HCT116 (cell line): ENCODE measurements at regions not wholly inside any gene's neighbourhood (a gene's known extent, or its start where the extent isn't known, plus 50 kb on each side); places are given as distances from the start of the nearest gene placed in this dataset.

ENCODE experiments used
- ATAC-seq: fragments of 200-7000 bp; cut with Tn5 transposase; 2 replicates; pipeline ENCODE4 v1.9.1; 2020; ENCODE audit warnings: mild to moderate bottlenecking, moderate library complexity
- BruUV-seq: library from RNA; stranded (reverse); fragments of 400-500 nt; replicated peaks from 2 replicates; lab custom pipeline; 2021; lab: Mats Ljungman, UMichigan
- CTCF ChIA-PET: fragments of 300-600 bp; sonication (Branson Sonifier 250); formaldehyde crosslinking; loops from one replicate; lab custom pipeline; 2021; ENCODE audit warnings: antibody characterized with exemption; lab: Charles Lee
- POLR2A ChIA-PET: fragments of 300-600, 350-600 bp; sonication (Branson Sonifier 250); formaldehyde crosslinking; loops from one replicate; lab custom pipeline; 2021; ENCODE audit warnings: antibody characterized with exemption; lab: Charles Lee
- RAD21 ChIA-PET, 2 experiments: fragments of 300-600 bp; sonication (Branson Sonifier 250); formaldehyde crosslinking; loops; one replicate each; lab custom pipeline; 2023; ENCODE audit warnings: low total read pairs in 2 of 2; ENCODE audit not compliant: uncharacterized antibody in 2 of 2, unreplicated experiment in 2 of 2, low non-redundant PET in 1 of 2; lab: Charles Lee
- DNase-seq: peaks from one replicate; pipeline ENCODE4 v3.0.0-alpha.2; 2010; ENCODE audit warnings: low read depth, low spot score
- H2AFZ ChIP-seq: fragments of 200-600 bp; shearing (Covaris generic), sonication (generic); 2 replicates; pipeline ENCODE4 v1.6.1; 2017; ENCODE audit warnings: low read depth, mixed run types, mixed read lengths, antibody characterized with exemption, low read length; ENCODE audit not compliant: poor library complexity, severe bottlenecking
- H3K27ac ChIP-seq: 2 replicates; pipeline ENCODE4 v1.5.1; 2012; ENCODE audit warnings: low read depth, low read length
- H3K27me3 ChIP-seq: fragments of 200-600 bp; sonication (generic); 2 replicates; pipeline ENCODE4 v1.6.1; 2016; ENCODE audit warnings: mixed run types, low read length, mixed read lengths; ENCODE audit not compliant: insufficient read depth
- H3K36me3 ChIP-seq, 2 experiments: fragments of 200-500 bp in 1 of 2; fragments of 200-600 bp in 1 of 2; sonication (Bioruptor generic) in 1 of 2; sonication (generic) in 1 of 2; 2 replicates each; pipeline versions ENCODE4 v1.5.1 to v1.6.1; 2014 to 2016; ENCODE audit warnings: low read length in 2 of 2, inconsistent platforms in 1 of 2, mixed read lengths in 1 of 2, mixed run types in 1 of 2; ENCODE audit not compliant: insufficient read depth in 2 of 2, control insufficient read depth in 1 of 2
- H3K4me1 ChIP-seq, 2 experiments: fragments of 200-600 bp in 1 of 2; sonication (generic) in 1 of 2; 2 replicates each; pipeline versions ENCODE4 v1.5.1 to v1.6.1; 2012 to 2017; ENCODE audit warnings: low read length in 2 of 2, inconsistent platforms in 1 of 2, mild to moderate bottlenecking in 1 of 2, mixed read lengths in 1 of 2, mixed run types in 1 of 2, moderate library complexity in 1 of 2; ENCODE audit not compliant: insufficient read depth in 2 of 2, control insufficient read depth in 1 of 2
- H3K4me2 ChIP-seq: fragments of 200-600 bp; sonication (generic); 2 replicates; pipeline ENCODE4 v1.6.1; 2017; ENCODE audit warnings: mixed run types, low read length, mixed read lengths
- H3K4me3 ChIP-seq, 2 experiments: fragments of 200-600 bp in 1 of 2; sonication (generic) in 1 of 2; replicated peaks in 1 of 2; 2 replicates each; pipeline ENCODE4 v1.5.1; 2011 to 2016; ENCODE audit warnings: low read length in 2 of 2, control low read depth in 1 of 2, low read depth in 1 of 2, mild to moderate bottlenecking in 1 of 2, mixed read lengths in 1 of 2, mixed run types in 1 of 2
- H3K79me2 ChIP-seq: fragments of 200-600 bp; sonication (generic); 2 replicates; pipeline ENCODE4 v1.6.1; 2017; ENCODE audit warnings: mild to moderate bottlenecking, mixed run types, low read length, moderate library complexity, mixed read lengths; ENCODE audit not compliant: insufficient read depth
- H3K9ac ChIP-seq: fragments of 200-600 bp; sonication (generic); 2 replicates; pipeline ENCODE4 v1.6.1; 2016; ENCODE audit warnings: low read length, mixed read lengths
- H3K9me2 ChIP-seq: fragments of 200-600 bp; sonication (generic), shearing (Covaris generic); 2 replicates; pipeline ENCODE4 v1.6.1; 2017; ENCODE audit warnings: mixed run types, mild to moderate bottlenecking, moderate library complexity; ENCODE audit not compliant: insufficient read depth
- H3K9me3 ChIP-seq, 2 experiments: fragments of 200-500 bp in 1 of 2; fragments of 200-600 bp in 1 of 2; sonication (Bioruptor generic) in 1 of 2; sonication (generic) in 1 of 2; 2 replicates each; pipeline ENCODE4 v1.6.1; 2014 to 2017; ENCODE audit warnings: low read length in 2 of 2, mixed read lengths in 2 of 2, inconsistent platforms in 1 of 2, low read depth in 1 of 2, mild to moderate bottlenecking in 1 of 2, mixed run types in 1 of 2, moderate library complexity in 1 of 2; ENCODE audit not compliant: control insufficient read depth in 1 of 2, insufficient read depth in 1 of 2
- H4K20me1 ChIP-seq: fragments of 200-600 bp; sonication (generic), shearing (Covaris generic); 2 replicates; pipeline ENCODE4 v1.6.1; 2017; ENCODE audit warnings: mixed run types, mild to moderate bottlenecking, moderate library complexity; ENCODE audit not compliant: insufficient read depth
- CBX3 ChIP-seq: IDR thresholded peaks from 2 replicates; pipeline ENCODE4 v1.6.1; 2012; ENCODE audit warnings: low read depth
- POLR2A ChIP-seq: IDR thresholded peaks from 2 replicates; pipeline ENCODE4 v1.7.0; 2011; ENCODE audit warnings: borderline replicate concordance; ENCODE audit not compliant: insufficient read depth, insufficient read length; ENCODE audit errors: extremely low read depth
- RAD21 ChIP-seq: IDR thresholded peaks from 2 replicates; pipeline ENCODE4 v1.6.1; 2012; ENCODE audit warnings: low read depth, mild to moderate bottlenecking
- SP1 ChIP-seq: IDR thresholded peaks from 2 replicates; pipeline ENCODE4 v1.6.1; 2012; ENCODE audit warnings: low read depth
- SRF ChIP-seq: IDR thresholded peaks from 2 replicates; pipeline ENCODE4 v1.6.1; 2012; ENCODE audit warnings: low read depth
- YY1 ChIP-seq: IDR thresholded peaks from 2 replicates; pipeline ENCODE4 v1.6.1; 2011; ENCODE audit warnings: low read length, low read depth, moderate library complexity, mild to moderate bottlenecking; ENCODE audit not compliant: insufficient replicate concordance; ENCODE audit errors: extremely low read depth
- intact Hi-C: fragments of 100-400 bp; cut with micrococcal nuclease; formaldehyde crosslinking; loops from 2 replicates; pipeline ENCODE4 v1.10.0; 2022
- TF ChIP-seq, protein P1 (sequence below), 3 experiments: fragments of 200-600 bp in 1 of 3; sonication (generic) in 1 of 3; IDR thresholded peaks in 2 of 3; conservative IDR thresholded peaks in 1 of 3; 2 replicates each; pipeline ENCODE4 v1.5.1; 2012 to 2017; ENCODE audit warnings: low read depth in 2 of 3, low read length in 2 of 3, antibody characterized with exemption in 1 of 3, borderline replicate concordance in 1 of 3, control low read depth in 1 of 3, mild to moderate bottlenecking in 1 of 3, mixed read lengths in 1 of 3, mixed run types in 1 of 3, moderate library complexity in 1 of 3; ENCODE audit not compliant: insufficient read depth in 1 of 3
- TF ChIP-seq, protein P2 (sequence below): IDR thresholded peaks from 2 replicates; pipeline ENCODE4 v1.6.1; 2012

DNA sequence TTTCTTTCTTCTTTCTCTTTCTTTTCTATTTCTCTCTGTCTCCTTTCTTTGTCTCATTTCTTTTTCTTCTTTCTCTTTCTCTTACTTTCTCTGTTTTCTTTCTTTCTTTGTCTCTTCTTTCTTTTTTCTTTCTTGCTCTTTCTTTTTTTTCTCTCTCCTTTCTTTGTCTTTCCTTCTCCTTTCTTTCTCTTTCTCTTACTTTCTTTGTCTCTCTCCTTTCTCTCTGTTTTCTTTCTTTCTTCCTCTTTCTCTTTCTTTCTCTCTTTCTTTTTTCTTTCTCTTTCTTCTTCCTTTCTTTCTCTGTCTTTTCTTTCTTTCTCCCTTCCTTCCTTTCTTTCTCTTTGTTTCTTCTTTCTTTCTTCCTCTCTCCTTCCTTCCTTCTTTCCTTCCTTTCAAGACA is 184.8 kb downstream of the CRLF2 start (continued):
- no peak for TF ChIP-seq CBX3
- TF ChIP-seq POLR2A, result no peak
- TF ChIP-seq, protein P1, sequence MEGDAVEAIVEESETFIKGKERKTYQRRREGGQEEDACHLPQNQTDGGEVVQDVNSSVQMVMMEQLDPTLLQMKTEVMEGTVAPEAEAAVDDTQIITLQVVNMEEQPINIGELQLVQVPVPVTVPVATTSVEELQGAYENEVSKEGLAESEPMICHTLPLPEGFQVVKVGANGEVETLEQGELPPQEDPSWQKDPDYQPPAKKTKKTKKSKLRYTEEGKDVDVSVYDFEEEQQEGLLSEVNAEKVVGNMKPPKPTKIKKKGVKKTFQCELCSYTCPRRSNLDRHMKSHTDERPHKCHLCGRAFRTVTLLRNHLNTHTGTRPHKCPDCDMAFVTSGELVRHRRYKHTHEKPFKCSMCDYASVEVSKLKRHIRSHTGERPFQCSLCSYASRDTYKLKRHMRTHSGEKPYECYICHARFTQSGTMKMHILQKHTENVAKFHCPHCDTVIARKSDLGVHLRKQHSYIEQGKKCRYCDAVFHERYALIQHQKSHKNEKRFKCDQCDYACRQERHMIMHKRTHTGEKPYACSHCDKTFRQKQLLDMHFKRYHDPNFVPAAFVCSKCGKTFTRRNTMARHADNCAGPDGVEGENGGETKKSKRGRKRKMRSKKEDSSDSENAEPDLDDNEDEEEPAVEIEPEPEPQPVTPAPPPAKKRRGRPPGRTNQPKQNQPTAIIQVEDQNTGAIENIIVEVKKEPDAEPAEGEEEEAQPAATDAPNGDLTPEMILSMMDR (IDR thresholded peaks at IDR 0.05 in 2 of 3, conservative IDR thresholded peaks at IDR 0.05 in 1 of 3; ENCODE audit: borderline replicate concordance in 1 of 3, insufficient read depth in 1 of 3, low read depth in 2 of 3, low read length in 2 of 3), result no peak
- TF ChIP-seq SRF, result no peak
- TF ChIP-seq RAD21, result no peak

DNA sequence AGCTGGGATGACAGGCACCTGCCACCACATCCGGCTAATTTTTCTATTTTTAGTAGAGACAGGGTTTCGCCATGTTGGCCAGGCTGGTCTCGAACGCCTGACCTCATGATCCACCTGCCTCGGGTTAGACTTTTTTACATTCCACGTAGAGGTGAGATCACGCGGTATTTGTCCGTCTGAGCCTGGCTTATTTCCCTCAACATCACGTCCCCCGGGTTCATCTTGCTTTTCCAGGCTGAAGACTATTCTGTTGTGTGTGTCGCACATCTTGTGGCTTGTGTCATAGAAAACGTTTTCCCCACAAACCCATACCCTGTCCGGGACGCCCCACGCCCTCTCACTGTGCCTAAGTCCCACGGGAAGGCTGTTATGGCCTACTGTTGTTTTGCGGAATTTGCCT is 185.3 kb downstream of the CRLF2 start:
- no peaks in the 10 kb centered on the region for H4K20me1 ChIP-seq
- no peaks in the 10 kb centered on the region for H3K9me3 ChIP-seq
- H3K27me3 ChIP-seq, result no peaks in the 10 kb centered on the region
- no peak for ATAC-seq
- H3K9ac ChIP-seq, result no peak overlapping the region
- no peak for DNase-seq
- no peak overlapping the region for H3K4me2 ChIP-seq
- ChIA-PET RAD21 (no interaction called here), POLR2A (no interaction called here), CTCF (no interaction called here)
- BruUV-seq, result no TSS peak
- TF ChIP-seq SP1 (no peak), YY1 (no peak), SRF (no peak)
- TF ChIP-seq, protein P2, sequence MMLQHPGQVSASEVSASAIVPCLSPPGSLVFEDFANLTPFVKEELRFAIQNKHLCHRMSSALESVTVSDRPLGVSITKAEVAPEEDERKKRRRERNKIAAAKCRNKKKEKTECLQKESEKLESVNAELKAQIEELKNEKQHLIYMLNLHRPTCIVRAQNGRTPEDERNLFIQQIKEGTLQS, result no peak
- H2AFZ ChIP-seq, result no peak overlapping the region
- H3K4me1 ChIP-seq, result no peaks in the 10 kb centered on the region
- H3K9me2 ChIP-seq, result no peaks in the 10 kb centered on the region
- H3K4me3 ChIP-seq, result no peak overlapping the region
- no peaks in the 10 kb centered on the region for H3K79me2 ChIP-seq
- no peak overlapping the region for H3K27ac ChIP-seq
- H3K36me3 ChIP-seq, result no peaks in the 10 kb centered on the region
- intact Hi-C loops, result no loop called here
